Lower leg skin (tissue), 4 donors: ENCODE measurements at regions not wholly inside any gene's neighbourhood (a gene's known extent, or its start where the extent isn't known, plus 50 kb on each side); places are given as distances from the start of the nearest gene placed in this dataset.

ENCODE experiments used
- DNase-seq, 2 donors: peaks; one replicate each; pipeline ENCODE4 v3.0.0-alpha.2; 2019; ENCODE audit warnings: low spot score in 2 of 2
- H3K4me3 ChIP-seq: fragments of 200-600 bp; sonication (generic); 2 replicates; pipeline ENCODE4 v1.5.1; 2017; ENCODE audit warnings: mild to moderate bottlenecking, low read depth; ENCODE audit not compliant: poor library complexity, severe bottlenecking
- POLR2A ChIP-seq, 2 donors: fragments of 450-650 bp; IDR thresholded peaks; one replicate each; pipeline ENCODE4 v1.6.1; 2016 to 2017; ENCODE audit warnings: antibody characterized with exemption in 2 of 2, mild to moderate bottlenecking in 1 of 2, moderate library complexity in 1 of 2
- WGBS, 2 donors: methylation state at CpG; one replicate each; pipeline ENCODE4 v1.1.5; 2018; 5-methylcytosine and 5-hydroxymethylcytosine counted together
- intact Hi-C: fragments of 100-400 bp; cut with DNase I; formaldehyde crosslinking; loops from one replicate; pipeline ENCODE4 v1.15.0; 2023; ENCODE audit warnings: low total_unique reads
- TF ChIP-seq, protein P1 (sequence below), 3 donors: fragments of 450-650 bp; IDR thresholded peaks; one replicate each; pipeline ENCODE4 v1.5.1; 2016; ENCODE audit warnings: antibody characterized with exemption in 3 of 3, mild to moderate bottlenecking in 3 of 3, moderate library complexity in 2 of 3

DNA sequence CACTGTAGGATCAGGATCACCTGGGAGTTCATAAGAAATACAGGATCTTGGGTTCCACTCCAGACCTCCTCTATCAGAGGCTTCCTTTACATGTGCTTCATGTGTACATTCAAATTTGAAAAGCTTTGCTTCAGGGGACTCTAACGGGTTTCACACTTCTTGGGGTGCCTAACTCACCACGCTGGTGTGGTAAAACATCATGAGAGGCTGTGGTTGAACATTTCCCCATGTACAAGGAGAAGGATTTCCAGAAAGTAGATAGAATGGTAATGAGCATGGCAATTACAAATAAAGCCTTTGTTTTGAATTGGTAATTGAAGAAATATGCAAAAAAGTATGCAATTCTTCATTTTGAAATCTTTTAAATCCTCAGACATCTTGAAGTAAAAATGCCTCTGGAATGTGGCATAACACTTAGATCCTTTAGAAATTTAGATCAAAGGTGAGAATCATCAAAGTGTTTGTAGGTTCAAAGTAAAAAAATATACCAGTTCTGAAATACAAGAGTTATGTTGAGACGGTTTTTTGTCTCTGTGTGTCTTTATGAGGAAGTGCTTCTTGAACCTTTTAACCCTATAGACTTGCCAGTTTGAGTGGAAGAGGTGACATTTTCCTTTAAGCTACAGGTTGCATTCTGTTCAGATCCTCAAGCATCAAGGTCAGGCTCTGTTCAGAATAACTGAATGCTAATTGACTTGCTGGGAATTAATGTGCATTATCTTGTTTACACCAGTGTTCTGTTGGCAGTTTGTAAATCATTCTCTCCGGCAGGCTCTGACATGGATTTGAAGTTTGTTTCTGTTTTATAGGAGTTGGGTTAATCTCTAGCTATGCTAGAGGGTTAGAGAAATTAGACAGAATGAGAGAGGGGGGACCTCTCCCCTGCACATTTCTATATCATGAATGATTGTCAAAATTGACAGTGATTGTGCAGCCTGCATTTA, 415.3 kb downstream of the MAN2A1 start:
- WGBS, 2 donors = 32 to 38% methylated on average over 4 of the region's 4 CpGs
- TF ChIP-seq, protein P1, sequence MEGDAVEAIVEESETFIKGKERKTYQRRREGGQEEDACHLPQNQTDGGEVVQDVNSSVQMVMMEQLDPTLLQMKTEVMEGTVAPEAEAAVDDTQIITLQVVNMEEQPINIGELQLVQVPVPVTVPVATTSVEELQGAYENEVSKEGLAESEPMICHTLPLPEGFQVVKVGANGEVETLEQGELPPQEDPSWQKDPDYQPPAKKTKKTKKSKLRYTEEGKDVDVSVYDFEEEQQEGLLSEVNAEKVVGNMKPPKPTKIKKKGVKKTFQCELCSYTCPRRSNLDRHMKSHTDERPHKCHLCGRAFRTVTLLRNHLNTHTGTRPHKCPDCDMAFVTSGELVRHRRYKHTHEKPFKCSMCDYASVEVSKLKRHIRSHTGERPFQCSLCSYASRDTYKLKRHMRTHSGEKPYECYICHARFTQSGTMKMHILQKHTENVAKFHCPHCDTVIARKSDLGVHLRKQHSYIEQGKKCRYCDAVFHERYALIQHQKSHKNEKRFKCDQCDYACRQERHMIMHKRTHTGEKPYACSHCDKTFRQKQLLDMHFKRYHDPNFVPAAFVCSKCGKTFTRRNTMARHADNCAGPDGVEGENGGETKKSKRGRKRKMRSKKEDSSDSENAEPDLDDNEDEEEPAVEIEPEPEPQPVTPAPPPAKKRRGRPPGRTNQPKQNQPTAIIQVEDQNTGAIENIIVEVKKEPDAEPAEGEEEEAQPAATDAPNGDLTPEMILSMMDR (IDR thresholded peaks at IDR 0.05) = no peak
- intact Hi-C loops = no loop called here
- no peak for DNase-seq
- no peak overlapping the region for H3K4me3 ChIP-seq

DNA sequence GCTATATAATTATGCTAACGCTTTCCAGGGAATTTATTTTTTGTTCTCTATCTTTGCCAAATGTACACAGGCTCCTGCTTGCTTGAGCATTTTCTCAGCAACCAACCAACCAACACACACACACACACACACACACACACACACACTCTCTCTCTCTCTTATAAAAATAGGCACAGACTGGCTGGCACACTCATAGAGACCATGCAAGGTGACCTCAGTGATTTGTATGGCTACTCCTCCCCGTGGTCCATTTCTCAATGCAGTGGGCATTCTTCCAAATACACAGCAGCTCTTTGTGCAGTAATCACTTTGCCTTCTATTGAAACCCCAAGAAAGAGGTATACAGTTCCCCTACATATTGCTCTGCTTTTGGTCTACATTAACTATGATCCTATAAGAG, 416.0 kb downstream of the MAN2A1 start:
- WGBS, 2 donors = 24 to 35% methylated on average over 2 of the region's 2 CpGs
- TF ChIP-seq, protein P1 (IDR thresholded peaks at IDR 0.05) = no peak
- TF ChIP-seq POLR2A (IDR thresholded peaks at IDR 0.05) = no peak
- no peak for DNase-seq
- no peak overlapping the region for H3K4me3 ChIP-seq
- intact Hi-C loops = no loop called here

DNA sequence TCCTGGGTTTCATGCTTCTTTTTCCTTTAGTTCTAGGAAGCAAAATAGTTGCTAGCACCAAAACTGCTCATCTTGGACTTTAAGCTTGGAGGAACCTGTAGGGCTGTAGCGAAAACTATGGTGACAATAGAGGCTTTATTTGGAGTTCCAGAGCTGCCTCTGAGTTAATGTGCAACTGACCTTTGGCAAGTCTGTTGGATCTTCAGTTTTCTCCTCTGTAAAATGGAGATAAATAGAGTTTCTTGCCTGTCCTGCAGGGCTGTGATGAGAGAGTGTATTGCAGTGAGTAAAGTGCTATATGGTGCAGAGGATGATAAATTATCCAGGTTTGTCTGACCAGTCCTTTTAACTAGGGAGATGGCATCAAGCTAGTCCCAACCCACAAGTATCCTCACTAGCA, 417.0 kb downstream of the MAN2A1 start:
- DNase-seq = no peak
- TF ChIP-seq POLR2A (IDR thresholded peaks at IDR 0.05) = no peak
- TF ChIP-seq, protein P1 (IDR thresholded peaks at IDR 0.05) = no peak
- H3K4me3 ChIP-seq = no peak overlapping the region
- 96 to 97% methylated on average over 1 of the region's 1 CpG for WGBS, 2 donors
- intact Hi-C loops = no loop called here

DNA sequence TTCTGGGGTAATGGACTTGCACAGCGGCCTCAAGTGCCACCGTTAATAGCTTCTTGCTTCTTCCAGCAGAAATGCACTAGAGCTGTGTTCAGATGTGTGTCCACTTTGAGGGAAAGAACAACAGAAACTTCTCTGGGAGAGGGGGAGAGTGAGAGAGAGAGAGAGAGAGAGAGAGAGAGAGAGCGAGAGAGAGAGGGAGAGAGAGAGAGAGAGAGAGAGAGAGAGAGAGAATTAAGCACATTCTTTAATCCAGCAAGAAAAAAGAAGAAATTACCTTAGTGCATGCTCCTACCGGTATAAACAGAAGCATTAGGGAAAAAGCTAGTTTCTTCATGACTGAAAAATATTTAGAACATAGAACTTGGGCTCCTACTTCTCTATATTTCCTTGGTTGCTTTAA, 418.8 kb downstream of the MAN2A1 start:
- H3K4me3 ChIP-seq = no peak overlapping the region
- no peak for DNase-seq
- WGBS, 2 donors = 68 to 86% methylated on average over 3 to 4 of the region's 4 CpGs
- intact Hi-C loops = no loop called here
- no peak for TF ChIP-seq POLR2A (IDR thresholded peaks at IDR 0.05)
- TF ChIP-seq, protein P1 (IDR thresholded peaks at IDR 0.05) = no peak

DNA sequence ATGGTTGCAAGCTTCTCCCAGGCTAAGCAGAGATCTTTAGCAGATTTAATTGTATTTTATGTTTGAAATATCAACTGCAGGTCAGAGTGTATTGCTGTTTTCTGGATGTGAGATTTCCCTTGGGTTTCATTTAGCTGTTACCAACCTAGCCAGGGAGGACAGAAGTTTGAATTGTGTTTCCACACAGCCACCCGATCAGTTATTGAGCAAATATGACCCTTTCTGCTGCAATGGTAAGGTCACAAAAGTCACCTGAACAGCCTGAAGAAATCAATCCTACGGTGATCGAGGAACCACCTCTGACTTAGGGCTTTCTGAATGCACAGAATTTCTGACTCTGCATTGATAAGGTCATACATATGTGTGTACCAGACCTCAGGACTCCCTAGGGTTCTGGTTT, 419.9 kb downstream of the MAN2A1 start:
- TF ChIP-seq POLR2A (IDR thresholded peaks at IDR 0.05) = no peak
- 94% methylated on average over 3 of the region's 3 CpGs for WGBS, 2 donors
- H3K4me3 ChIP-seq = no peak overlapping the region
- intact Hi-C loops = no loop called here
- DNase-seq = no peak

DNA sequence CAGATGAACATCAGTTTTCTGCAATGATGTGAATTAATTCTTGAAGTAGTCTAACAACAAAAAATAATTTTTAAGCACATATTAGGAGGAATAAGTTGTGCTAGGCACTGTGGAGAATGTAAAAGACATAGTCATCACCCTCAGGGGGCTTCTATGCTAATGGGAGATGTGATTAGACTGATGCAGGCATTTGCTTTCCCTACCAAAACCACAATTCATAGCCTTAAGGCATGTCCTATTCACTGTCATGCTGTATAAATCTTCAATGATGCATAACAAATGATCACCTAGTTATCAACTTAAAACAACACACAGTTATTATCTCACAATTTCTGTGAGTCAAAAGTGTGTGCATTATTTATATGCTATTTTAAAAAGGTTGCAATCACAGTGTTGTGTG, 422.6 kb downstream of the MAN2A1 start:
- no peak overlapping the region for H3K4me3 ChIP-seq
- TF ChIP-seq, protein P1 (IDR thresholded peaks at IDR 0.05) = no peak
- no peak for TF ChIP-seq POLR2A (IDR thresholded peaks at IDR 0.05)
- intact Hi-C loops = no loop called here
- DNase-seq = no peak
